Activated CD4-positive, alpha-beta T cell treated with anti-CD3 and anti-CD28 coated beads, Interleukin-2, amount 50 U/mL, for 16 hours (primary cell): ENCODE measurements at regions not wholly inside any gene's neighbourhood (a gene's known extent, or its start where the extent isn't known, plus 50 kb on each side); places are given as distances from the start of the nearest gene placed in this dataset.
"Not testable (repeated sequence)": the region's sequence is repeated elsewhere in the genome, so short reads cannot be mapped to it uniquely, and the experiment has no call there.

ENCODE experiments used
- DNase-seq: peaks from one replicate; pipeline ENCODE4 v3.0.0-alpha.2; 2020

DNA sequence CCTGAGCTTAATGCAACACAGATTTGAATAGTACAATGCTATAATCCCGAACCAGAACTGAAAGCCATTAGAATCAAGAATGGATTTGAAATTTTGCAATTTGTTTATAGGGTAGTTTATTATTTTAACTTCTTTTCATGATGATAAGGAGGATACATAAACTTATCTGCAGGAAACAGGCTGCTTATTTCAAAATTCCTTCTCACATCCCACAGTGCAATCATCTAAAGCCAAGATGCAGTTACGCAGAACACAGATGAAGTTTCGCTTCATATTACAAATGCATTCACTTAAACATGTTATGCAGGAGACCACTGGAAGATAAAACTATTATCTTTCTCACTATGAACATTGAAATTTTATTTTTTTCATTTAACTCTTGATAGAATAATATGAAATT is 1019.6 kb downstream of the PLA2G4A start:
- no peak for DNase-seq

DNA sequence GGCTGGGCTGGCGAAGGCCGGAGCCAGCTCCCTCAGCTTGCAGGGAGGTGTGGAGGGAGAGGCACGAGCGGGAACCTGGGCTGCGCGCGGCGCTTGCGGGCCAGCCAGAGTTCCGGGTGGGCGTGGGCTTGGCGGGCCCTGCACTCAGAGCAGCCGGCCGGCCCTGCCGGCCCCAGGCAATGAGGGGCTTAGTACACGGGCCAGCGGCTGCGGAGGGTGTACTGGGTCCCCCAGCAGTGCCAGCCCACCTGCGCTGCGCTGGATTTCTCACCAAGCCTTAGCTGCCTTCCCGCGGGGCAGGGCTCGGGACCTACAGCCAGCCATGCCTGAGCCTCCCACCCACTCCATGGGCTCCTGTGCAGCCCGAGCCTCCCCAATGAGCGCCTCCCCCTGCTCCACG is 1021.4 kb downstream of the PLA2G4A start:
- not testable (repeated sequence) for DNase-seq

DNA sequence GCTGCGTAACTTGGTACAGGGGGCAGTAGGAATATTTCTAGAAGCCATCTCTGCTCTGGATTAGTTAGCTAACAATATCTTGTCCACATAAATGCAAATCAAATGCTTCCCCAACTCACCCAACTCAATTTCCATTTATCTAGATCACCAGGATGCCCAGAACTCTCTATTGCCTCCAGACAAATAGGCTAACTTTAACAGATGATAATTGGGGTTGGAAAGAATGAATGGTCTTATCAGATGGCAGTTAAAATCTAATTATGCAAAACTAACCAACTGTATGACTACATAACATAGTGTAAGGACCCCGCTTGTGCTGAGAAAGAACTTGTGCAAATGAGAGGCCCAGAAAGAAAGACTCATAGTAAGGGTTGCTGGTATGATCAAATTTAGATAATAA is 1024.8 kb downstream of the PLA2G4A start:
- no peak for DNase-seq

DNA sequence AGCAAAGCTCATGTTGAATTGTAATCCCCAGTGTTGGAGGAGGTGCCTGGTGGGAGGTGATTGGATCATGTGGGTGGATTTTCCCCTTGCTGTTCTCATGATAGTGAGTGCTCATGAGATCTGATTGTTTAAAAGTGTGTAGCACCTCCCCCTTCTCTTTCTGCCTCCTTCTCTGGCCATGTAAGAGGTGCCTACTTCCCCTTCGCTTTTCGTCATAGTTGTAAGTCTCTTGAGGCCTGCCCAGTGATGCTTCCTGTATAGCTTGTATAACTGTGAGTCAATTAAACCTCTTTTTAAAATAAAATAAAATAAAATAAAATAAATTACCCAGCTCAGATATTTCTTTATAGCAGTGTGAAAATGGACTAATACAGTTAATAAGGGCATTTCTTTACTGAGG is 1025.7 kb downstream of the PLA2G4A start:
- DNase-seq, result no peak

DNA sequence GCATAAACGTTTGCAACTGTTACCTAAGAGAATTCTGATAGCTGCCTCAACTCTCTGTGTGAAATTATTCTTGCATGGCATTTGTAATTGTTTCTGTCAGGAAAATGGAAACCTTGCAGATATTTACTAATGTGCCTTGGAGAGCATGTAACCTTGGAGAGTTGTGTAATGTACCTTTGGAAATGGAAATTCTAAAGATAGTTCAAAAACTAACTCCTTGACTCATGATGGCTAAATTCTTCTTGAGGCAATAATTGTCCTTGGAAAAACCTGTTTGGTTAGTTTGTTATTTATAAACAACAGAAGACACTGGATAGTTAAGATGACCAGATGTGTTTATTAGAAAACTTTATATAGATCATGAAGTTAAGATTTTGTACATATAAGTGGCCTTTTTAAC is 1033.8 kb downstream of the PLA2G4A start:
- DNase-seq, result no peak

DNA sequence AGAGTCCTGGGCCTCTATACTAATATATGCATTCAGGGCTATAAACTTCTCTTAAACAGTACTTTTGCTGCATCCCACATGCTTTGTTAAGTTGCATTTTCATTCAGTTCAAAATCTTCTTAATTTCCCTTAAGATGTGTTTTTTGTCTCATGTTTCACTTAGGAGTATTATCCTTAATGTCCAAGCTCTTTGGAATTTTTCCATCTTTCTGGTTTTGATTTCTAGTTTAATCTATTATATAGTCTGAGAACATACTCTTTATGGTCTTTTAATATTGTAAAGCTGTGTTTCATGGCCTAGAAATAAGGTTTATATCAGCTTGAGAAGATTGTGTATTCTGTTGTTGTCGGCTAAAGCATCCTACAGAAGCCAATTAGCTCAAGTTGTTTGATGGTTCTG is 1041.8 kb downstream of the PLA2G4A start:
- DNase-seq, result no peak

DNA sequence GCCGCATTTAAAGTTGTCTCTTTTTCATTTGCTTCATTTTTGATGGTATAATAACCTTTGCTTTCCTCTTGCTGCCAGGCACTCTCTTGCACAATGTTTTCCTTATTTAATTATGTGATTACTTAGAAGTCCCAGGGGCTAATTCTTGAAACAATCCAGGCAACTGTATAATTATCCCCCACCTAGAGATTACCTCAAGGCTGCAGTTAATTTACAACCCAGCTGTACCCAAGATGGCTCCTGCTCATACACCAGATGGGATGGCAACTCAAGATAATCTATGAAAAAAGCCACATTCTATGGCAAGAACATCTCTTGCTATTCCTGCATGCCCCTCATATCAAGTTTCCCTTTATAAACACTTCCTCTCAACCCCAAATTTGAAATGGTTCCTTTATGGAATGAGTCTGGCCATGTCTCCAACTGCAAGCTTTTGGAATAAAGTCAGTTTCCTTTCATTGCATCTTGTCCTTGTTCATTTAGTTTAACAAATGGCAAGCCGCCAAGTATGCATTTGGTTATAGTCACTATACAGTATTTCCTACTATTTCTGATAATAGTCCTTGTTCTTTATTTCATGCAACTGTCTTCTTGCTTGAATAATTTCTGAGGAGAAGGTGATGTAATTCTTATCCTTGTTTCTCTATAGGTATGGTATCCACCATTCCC is 1042.6 kb downstream of the PLA2G4A start:
- no peak for DNase-seq

DNA sequence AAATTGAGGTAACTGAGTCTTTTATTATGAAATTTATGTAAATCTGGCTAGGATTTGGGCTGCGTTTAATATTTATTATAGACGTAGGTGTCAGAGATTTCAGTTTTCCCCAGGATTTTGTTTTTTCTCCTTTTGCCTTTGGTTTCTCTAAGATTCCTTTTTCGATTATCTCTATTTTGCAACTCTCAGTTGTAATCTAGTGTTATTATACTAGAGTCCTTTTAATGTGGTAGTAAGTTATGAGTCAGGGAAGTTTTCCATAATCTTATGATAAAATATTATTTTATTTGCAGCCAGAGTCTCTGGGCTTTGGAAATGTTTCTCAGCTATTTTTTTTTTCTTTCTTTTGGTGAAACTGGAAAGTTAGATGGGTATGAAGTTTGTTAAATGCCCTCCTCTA is 1043.8 kb downstream of the PLA2G4A start:
- DNase-seq, result no peak

DNA sequence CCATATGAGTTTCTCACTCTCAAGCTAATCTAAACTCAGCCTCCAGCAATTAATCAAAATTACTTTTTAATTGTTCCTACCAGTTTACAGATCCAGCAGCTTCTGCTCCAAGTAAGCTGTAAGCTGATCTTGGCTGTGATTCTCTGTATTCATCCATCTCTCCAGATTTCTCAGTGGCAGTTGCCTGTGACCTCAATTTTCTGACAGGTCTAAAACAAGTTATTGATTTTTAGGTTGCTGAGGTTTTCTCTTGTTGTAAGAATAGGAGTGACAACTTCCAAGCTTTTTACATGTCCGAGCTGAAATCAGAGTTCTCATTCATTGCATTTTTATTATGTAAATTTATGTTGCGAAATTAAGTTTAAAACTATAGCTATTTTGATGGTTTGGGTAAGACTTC is 1044.4 kb downstream of the PLA2G4A start:
- DNase-seq, result no peak

DNA sequence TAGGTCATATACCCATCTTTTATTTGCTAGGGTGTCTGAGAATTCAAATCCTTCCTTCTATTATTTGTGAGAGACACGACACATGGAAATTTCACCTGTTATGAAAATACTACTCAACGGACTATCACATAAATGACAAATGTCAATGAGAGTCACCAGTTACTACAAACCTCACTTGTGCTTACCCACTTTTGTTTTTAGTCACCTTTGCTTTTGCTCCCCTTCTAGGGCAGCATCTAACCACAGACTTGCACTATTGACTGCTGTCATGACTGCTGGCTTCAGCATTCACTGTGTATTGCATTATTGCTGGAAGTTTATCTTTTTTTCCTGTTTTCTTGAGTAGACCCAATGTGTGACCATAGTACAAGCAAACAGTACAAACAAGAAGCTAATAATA is 1048.0 kb downstream of the PLA2G4A start:
- peak; percentile 16 for DNase-seq

DNA sequence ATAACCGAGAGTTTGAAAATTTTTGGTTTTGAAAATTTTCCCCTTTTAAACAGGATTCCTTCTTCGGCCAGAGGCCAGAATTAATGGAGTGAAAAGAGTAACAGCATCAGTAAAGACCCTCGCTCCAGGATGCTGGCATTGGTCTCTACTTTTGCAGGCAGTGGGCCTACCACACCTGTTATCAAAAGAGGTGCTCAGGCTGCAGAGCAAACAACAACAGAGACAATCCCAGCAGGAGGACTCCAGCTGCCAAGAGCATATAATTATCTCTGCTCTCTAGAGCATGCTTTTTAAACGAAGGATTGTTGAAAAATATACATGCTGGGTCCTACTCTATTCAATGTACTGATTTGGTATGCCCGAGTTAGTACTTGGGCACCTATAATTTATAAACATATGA is 1048.5 kb downstream of the PLA2G4A start:
- no peak for DNase-seq

DNA sequence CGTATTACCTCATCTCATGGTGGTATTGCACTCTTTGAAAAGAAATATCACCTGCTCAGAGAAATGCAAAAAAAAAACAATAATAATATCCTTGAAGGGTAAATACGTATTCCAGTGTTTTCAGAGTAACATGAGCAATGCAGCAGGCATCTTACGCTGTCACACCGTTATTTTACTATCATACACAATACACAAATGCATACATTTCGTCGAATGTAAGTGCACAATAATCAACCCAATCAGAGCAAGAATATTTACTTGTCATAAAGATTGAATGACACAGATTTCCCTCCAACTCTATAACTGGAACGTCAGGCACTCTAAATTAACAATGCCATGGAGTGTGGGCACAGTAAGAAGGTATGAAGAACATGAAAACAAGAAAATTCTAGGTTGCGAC is 1050.1 kb downstream of the PLA2G4A start:
- no peak for DNase-seq

DNA sequence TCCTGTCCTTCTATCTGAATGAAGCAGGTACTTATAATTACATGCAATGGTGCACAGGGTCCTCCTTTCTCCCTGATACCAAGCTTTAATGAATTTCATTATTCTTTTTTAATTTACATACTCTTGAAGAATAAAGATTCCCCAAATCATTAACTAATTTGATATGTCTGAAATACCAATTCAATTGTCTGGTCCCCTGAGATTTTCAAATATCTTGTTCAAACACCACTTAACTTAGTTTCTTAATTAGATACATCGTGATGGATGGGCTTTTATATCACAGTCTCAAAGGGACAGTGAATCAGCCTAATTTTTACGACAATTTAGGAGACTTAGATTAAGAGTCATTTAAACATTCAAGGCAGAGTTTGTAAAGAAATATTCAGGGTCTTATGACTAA is 1054.6 kb downstream of the PLA2G4A start:
- no peak for DNase-seq

DNA sequence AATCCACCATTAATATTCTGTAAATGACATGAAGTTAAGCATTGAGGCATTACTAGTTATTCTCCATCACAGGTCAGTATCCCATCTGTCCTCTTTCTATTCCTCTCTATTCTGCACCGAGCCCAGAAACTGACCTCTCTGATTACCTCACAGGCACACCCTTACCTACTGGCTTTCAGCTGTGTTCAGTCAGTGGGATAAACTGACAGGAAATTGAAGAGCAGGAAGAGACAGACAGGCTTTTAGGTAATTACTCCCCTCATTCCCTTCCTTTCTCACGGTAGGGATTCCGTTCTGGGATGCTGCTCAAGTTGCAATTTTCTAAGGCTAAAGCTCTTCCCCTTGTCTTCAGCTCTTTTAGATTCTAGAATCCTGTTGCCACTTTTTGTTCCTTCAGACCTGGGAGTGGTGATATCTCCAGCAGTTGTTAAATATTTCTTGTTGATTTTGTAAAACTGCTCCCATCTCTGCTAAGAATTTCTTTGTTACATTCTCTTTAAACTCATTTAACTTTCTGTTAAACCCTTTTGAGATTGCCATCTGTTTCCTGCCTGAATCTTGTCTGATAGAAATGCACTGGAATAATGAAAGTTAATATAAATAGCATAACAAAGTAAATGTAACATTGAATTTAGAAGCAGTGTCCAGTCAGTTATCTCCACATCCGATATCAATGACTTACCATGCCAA is 1063.4 kb downstream of the PLA2G4A start:
- no peak for DNase-seq

DNA sequence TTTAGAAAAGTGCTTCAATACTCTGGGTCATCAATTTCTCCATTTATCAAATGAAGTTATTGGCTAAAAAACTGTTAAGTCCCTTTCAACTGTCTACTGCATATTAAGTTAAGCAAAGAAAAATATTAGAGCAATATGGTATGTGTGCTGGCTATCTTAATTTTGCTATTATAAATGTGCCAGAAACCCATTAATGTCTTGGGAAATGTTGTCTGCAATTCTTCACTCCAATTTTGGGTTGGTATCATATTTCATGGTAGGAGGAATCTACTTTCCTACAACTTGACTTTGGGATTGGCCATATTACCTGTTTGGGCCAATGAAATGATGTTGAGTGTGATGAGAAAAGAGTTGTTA is 1063.9 kb downstream of the PLA2G4A start:
- DNase-seq, result no peak

DNA sequence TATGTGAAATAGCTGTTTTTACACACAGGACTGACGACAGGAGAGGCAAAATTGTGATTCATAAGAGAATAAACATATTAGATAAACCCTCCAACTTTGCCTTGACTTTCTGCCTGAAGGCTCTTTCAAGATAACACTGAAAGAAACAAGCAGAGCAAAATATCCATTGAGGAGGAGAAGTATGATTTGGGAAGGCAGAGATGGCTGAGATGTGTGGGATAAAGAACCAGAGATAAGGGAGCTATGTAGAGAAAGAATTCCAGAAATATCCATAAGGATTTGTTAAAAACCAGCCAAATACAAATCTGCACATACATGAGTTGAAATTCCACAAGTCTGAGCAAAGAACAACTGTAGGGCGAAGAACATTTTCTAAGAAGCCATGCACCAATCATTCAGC is 1064.7 kb downstream of the PLA2G4A start:
- DNase-seq, result no peak

DNA sequence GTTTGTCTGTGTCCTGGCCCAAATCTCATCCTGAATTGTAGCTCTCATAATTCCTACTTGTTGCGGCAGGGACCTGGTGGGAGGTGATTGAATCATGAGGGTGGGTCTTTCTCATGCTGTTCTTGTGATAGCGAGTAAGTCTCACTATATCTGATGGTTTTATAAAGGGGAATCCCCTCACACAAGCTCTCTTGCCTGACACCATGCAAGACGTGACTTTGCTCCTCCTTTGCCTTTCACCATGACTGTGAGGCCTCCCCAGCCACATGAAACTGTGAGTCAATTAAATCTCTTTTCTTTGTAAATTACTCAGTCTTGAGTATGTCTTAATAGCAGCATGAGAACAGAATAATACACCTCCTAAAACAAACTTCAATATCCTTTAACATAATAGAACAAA is 1065.6 kb downstream of the PLA2G4A start:
- DNase-seq, result no peak

DNA sequence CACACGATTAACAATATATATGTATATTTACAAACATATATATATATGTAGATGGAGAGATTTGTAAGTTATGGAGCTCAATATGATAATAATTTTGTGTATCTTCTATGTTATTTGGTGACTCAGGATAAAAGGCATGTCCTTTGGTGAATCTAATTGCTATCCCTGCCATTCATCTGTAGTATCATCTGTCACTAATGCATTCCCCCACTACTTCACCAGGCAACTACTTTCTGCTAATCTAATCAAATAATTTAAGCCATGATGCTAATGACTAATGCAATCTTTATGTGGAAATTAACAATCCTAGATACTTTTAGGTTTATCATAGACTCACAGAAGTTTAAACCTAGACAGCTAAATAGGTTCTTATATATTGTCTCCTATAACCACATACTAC is 1074.5 kb downstream of the PLA2G4A start:
- DNase-seq, result no peak

DNA sequence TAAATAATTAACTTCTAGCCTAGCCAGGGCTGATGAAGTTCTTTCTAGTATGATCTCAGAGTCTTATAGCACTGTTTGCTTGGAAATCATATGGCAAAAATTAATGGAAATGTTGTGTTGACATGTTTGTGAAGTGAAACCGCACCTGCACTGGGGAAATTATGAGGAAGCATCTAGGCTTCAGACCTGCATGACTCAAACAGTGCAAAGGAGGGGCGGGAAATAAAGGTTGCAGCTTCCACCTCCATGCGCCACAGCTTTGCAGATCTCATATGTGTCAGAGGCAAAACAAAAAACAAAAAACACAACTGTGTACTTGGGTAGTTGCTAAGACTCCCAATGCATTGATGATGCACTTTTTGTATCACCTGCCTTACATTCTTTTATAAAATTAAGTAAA is 1080.6 kb downstream of the PLA2G4A start:
- DNase-seq, result no peak

DNA sequence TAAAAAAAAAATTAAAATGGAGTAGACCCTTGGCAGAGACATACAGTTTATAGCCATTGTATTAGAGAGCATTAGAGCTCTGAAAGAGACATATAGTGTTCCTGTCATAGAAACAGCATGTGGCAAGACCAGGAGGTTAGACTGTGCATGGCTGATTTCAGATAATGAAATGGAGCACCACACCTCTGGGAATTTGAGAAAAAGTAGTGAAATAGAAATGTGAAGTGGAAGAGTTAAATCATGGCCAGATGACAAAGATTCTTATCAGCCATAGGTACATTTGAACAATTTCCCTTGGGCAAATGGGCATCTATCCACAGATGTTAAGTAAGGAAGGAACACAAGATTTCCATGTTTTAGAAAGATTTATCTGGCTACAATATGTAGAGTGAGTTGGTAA is 1083.1 kb downstream of the PLA2G4A start:
- no peak for DNase-seq

DNA sequence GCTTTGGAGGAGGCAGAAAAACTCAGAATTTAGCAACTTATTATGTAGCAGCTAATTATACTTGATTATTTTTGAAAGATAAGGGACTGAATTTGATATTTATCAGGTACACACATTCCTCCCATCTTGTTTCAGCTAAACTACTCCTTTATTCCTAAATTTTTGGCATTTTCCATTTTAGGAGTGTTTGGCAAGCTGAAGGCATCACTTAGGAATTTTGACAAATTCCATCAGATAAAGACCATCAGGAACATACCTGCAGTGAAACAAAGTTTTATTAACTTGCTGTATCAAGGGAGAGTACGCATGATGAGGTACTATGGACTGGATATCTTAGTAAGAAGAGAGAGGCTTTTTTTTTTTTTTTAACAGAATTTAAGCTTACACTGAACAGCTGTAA is 1092.2 kb downstream of the PLA2G4A start:
- no peak for DNase-seq

DNA sequence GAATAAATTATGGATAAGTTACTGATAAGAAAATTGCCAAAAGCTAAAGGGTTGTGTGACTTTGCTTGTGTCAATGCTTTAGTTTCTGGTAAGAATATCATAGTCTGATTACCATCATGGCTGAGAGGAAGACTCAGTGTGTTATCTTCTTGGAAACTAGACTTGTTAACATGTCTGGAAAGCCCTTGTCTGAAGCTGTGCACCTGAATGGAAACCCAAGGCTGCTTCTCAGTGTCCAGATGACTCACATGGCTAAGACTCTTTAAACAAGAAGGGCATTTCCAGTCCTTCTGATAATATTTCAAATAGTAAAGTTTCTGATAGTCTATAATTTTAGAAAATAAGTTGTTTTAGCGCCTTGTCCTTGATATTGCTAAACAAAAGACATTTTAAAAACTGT is 1092.7 kb downstream of the PLA2G4A start:
- DNase-seq, result no peak

DNA sequence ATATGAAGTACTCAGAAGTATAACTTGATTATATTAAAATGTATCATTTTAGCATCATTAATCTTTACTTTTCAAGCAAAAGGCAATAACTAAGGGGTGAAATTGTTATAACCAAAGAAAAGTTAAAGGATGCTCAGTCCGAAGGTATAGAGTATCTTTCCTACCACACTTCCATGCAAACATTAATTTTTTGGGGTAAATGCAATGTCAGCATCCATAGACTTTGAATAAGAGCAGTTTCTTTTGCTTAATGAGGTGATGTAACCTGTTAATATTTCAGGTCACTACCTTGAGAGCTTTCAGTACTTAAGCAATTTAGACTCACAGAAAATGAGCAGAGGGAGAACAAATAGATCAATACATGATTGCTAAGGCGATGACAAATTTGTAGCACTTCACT is 1093.5 kb downstream of the PLA2G4A start:
- DNase-seq, result no peak

DNA sequence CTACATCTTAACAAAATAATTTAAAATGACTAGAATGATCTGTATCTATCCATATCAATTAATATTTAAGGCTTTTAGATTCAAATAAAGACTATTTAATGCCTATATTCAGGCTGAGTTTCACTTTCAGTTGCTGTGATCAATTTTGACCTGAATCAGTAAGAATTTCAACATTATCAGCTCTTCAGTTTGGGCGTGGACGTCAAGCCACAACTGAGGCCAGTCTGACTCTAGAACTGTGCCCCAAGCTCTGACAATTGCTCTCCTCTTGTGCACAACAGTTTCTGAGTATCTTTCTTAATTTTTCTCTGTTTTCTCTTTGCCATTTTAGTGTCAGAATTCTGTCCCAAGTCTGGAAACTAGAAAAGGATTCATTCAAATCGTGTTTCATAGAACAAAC is 1095.5 kb downstream of the PLA2G4A start:
- DNase-seq, result no peak

DNA sequence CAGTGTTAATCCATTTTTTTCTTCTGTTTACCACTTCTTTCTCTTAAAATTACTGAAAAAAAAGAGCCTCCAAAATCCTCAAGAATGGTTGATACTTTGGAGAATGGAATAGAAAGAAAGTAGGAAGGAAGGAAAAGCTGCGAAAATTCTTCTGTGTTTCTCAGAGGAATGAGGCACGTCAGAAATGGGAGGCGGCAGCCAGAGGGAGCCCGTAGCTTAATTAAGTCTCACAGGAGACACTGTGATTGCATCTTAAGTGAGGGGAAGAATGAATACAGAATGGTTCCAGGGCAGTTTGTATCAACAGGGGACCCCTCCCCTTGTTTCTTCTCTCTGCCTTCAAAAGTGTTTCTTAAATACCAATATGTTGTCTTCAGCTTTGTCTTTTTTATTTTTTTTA is 1099.5 kb downstream of the PLA2G4A start:
- DNase-seq, result no peak
